NCI-H774 (cell line): ENCODE measurements at regions not wholly inside any gene's neighbourhood (a gene's known extent, or its start where the extent isn't known, plus 50 kb on each side); places are given as distances from the start of the nearest gene placed in this dataset.
A peak's percentile ranks its signal among the peaks of the same experiment; 100 is the strongest.
"Not testable (repeated sequence)": the region's sequence is repeated elsewhere in the genome, so short reads cannot be mapped to it uniquely, and the experiment has no call there.

Source experiments
- DNase-seq: peaks from one replicate; lab custom pipeline; 2025; lab: John Stamatoyannopoulos, UW

- not testable (repeated sequence) for DNase-seq
Measured at GRCh38 chr16:21487956-21488355, 111.4 kb upstream of the METTL9 start.

- not testable (repeated sequence) for DNase-seq
Measured at GRCh38 chr16:21499046-21499445, 100.3 kb upstream of the METTL9 start.

GRCh38 chr16:21501223-21501868 is 98.0 kb upstream of the METTL9 start:
- DNase-seq, result peak; percentile 48

GRCh38 chr16:21501869-21502667 is 97.3 kb upstream of the METTL9 start:
- DNase-seq, result peak; percentile 88

- DNase-seq, result not testable (repeated sequence)
Measured at GRCh38 chr16:21503574-21503920, 95.8 kb upstream of the METTL9 start.

- DNase-seq, result not testable (repeated sequence)
Measured at GRCh38 chr16:21503941-21504832, 95.2 kb upstream of the METTL9 start.

- not testable (repeated sequence) for DNase-seq
Measured at GRCh38 chr16:21505751-21506520, 93.4 kb upstream of the METTL9 start.

- peak; percentile 21 for DNase-seq
Measured at GRCh38 chr16:21506857-21507456, 92.4 kb upstream of the METTL9 start.

- DNase-seq, result not testable (repeated sequence)
Measured at GRCh38 chr16:21507631-21508305, 91.6 kb upstream of the METTL9 start.

- not testable (repeated sequence) for DNase-seq
Measured at GRCh38 chr16:21508661-21509436, 90.5 kb upstream of the METTL9 start.

- DNase-seq, result not testable (repeated sequence)
Measured at GRCh38 chr16:21509437-21510086, 89.8 kb upstream of the METTL9 start.

- not testable (repeated sequence) for DNase-seq
Measured at GRCh38 chr16:21510869-21511255, 88.5 kb upstream of the METTL9 start.

GRCh38 chr16:21511315-21512210 is 87.8 kb upstream of the METTL9 start:
- not testable (repeated sequence) for DNase-seq

- not testable (repeated sequence) for DNase-seq
Measured at GRCh38 chr16:21512280-21513192, 86.8 kb upstream of the METTL9 start.

- not testable (repeated sequence) for DNase-seq
Measured at GRCh38 chr16:21513337-21513741, 86.0 kb upstream of the METTL9 start.

GRCh38 chr16:21513812-21514473 is 85.4 kb upstream of the METTL9 start:
- DNase-seq, result not testable (repeated sequence)

- not testable (repeated sequence) for DNase-seq
Measured at GRCh38 chr16:21514474-21514840, 84.9 kb upstream of the METTL9 start.
